GM18499 (cell line): ENCODE measurements at regions not wholly inside any gene's neighbourhood (a gene's known extent, or its start where the extent isn't known, plus 50 kb on each side); places are given as distances from the start of the nearest gene placed in this dataset.
"Not testable (repeated sequence)": the region's sequence is repeated elsewhere in the genome, so short reads cannot be mapped to it uniquely, and the experiment has no call there.

Source experiments
- ATAC-seq: cut with Tn5 transposase; IDR thresholded peaks from one replicate; pipeline ENCODE4 v1.9.1; 2021; ENCODE audit warnings: moderate number of reproducible peaks; ENCODE audit not compliant: insufficient read depth, unreplicated experiment

DNA sequence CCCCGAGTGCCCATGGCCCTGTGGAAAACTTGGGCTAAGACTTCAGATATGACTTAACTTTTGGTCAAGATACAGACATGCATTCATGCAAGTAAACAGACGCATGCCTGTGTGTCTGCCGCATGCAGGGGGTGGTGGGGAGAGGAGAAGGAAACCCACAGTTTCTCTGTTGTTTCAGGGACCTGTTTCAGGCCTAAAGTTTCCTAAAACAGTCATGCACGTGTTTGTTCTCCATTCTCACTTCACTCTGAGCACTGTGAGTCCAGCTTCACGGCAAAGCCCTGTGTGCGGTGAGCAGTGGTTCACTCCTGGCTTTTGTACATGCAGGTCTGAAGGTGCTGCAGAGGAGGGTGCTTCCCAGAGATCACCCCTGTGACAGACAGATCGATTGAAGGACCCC is 158.7 kb downstream of the FOXL1 start:
- ATAC-seq, result no peak

DNA sequence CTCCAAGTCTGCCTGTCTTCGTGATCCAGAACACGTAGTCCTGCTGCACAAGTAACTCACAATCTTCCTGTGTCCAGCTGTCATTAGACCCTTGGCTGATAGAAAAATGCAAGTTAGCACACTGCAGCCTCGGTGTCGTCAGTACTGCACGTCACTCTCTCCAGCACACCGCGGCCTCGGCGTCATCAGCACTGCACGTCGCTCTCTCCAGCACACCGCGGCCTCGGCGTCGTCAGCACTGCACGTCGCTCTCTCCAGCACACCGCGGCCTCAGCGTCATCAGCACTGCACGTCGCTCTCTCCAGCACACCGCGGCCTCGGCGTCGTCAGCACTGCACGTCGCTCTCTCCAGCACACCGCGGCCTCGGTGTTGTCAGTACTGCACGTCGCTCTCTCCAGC is 160.0 kb downstream of the FOXL1 start:
- not testable (repeated sequence) for ATAC-seq

DNA sequence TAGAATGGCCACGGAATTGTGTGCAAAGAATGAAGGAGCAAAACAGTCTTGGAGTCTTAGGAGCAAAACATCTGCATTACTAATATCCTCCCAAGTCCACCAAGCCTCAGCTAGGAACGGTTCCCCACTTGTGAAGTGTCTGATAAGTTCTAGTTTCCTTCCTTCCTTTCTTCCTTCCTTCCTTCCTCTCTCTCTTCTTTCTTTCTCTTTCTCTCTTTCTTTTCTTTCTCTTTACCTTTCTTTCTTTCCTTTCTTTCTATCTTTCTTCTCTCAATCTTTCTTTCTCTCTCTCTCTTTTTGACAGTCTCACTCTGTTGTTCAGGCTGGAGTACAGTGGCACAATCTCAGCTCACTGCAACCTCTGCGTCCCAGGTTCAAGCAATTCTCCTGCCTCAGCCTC is 160.8 kb downstream of the FOXL1 start:
- no peak for ATAC-seq

DNA sequence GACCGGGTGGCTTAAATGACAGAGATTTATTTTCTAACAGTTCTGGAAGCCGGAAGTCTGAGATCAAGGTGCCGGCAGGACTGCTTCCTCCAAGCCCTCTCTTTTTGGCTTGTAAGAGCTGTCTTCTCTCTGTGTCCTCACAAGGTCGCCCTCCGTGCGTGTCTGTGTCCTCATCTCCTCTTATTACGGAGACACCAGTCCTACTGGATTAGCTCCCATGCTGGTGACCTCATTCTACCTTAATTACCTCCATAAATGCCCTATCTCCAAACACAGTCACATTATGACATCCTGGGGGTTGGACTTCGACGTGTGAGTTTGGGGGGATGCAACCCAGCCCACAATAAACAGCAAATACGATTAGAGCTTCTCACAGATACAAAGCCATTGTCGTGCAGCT is 161.5 kb downstream of the FOXL1 start:
- no peak for ATAC-seq

DNA sequence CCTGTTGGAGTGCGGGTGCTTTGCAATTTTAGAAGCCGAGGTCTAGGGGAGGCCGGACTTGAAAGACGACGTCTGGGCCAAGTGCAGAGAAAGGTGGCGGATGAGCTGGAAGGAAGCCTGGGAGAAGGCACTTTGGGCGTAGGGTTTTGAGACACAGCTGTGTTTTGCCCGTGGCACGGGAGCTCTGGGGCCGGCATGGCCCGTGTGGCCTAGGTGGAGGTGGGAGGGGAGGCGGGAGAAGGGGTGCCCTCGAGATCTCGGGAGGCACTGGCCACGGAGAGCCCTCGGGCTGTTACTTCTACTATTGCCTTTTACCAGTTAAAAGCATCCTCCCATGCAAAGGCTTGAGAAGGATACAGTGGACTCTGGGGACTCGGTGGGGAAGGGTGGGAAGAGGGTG is 161.9 kb downstream of the FOXL1 start:
- ATAC-seq, result no peak

DNA sequence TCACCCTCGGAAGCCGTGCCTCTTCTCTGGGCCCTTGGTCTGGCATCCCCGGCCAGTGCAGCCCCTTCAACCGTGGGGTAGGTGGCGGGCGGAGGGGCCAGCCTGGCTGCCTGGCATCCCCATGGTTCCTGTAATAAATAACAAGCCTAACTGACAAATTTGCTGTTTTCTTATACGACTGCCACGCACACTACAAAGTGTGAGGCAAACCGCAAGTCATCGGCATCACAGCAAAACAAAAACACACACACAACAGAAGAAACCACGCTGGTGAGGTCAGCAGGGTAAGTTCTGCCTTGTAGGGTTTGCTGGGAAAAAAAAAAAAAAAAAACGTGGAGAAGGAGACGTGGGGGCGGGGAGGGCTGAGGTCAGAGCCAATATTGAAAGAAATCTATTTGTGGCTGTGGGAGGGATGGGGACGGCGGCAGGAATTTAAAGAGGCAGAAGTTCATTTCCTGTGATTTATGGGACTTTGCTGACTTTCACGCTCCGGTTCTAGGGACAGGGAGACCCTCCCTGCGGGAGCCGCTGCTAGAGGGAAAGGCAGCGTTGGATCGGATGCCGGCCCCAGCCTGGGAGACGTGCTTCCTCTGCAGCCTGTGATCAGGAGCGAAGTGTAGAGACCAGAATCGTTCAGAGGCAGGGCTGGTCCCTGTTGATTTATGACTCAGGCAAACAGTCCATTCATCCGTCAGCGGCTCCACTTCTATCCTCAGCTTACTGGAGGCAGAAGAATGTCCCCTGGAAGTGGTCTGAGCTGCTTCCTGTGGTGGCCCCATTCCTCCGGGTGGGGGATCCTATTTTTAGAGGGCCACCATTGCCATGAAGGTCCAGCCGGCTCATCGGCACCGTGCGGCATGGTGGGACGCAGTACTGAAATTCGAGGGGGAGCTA is 162.8 kb downstream of the FOXL1 start:
- no peak for ATAC-seq

DNA sequence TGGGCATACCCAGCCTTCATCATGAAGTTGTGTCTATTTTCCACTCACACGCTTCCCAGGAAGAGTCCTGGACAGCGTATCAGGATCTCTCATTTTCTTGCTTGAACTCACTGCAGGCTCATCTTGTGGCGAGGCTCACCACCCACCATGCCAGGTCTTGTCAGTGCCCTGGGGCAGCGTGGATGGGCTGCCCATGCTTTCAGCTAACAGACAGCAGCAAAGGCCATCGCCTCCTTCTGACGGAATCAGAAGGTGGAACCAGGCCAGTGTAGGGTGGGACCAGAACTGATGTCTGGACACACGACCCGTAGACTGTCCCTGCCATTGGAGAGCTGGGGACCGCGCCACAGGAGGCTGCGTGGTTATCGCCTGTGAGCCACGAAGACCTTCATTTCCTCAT is 169.4 kb downstream of the FOXL1 start:
- no peak for ATAC-seq

DNA sequence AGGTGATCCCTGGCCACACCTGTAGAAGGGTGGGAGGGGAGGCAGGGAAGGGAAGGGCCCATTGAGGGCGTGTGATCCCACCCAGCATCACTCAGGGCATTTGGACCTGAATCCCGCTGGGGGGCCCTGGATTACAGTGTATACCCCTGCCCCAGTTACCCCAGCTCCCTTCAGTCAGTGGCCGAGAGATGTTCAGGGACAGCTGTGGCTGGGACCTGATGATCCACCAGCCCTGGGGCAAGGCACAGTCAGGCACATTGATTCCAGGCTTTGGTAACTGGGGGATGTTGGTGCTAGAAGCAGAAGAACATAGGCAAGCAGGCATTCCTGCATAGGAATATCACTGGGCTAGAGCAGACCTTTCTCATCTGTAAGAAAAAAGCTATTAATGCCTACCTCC is 170.3 kb downstream of the FOXL1 start:
- no peak for ATAC-seq

DNA sequence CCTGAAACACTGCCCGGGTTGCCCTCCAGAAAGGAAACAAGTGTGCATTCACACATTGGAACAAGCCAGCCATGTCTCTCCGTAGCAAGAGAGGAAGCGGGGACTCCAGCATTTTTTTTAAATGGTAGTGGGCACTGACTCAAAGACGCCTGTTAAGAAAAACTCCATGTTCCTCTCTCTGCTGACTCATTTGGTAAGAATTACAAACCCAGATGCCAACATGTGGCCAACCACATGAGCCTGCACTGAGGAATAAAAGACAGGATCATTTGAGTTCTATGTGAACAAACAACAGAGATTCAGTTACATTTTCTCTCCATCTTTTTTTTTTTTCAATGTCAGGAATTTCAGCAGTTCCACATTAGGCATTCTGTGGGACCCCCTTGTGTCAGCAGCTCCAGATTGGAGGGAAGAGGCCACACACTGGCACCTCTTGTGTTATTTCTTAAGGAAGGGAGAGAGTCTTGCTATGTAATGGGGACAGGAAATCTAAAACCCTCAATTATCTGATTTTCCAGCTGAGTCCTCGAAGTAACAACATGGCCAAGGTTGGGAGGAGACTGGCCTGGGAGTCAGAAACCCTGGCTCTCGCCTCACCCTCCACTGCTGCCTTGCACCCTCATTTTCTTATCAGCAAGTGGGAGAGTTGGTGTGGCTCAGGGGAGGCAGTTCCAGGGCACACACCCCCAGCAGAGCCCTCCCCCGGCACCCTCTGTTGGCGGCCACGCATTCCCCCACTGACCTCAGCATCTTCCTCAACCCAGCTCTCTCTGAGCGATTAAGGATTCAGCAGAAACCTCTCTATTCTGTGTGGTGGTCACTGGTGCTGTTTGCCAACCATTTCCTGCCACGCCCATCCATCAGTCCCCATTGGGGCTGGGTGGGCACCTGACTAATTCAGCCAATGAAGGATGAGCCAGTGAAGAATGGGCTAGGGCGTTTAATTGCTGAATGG is 173.0 kb downstream of the FOXL1 start:
- no peak for ATAC-seq

DNA sequence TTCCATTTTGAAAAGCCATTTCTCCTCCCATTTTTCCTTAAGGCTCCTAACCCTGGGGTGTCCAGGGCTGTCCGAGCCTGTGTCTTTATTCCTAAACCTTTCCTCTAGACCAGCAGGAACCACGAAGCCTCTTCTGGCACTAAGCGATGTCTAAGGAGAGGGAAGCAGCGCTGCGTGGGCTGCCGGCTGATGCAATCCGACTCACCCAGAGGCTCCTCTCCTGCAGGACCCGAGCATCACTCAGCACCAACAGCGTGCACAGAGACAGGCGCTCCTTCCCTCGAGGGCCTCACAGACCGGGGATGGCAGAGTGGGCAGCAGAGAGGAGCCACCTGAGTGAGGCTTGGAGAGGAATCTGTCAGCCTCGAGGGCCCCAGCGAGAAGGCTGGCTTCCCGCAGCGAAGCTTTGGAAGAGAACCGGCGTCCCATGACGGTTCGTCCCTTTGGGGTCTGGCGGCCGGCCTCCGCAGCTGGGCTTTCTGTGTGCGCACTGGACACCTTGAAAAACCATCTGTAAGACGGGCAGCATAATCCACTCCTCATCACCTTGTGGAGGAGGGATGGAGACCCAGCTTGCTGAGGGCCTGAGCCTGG is 174.3 kb downstream of the FOXL1 start:
- ATAC-seq, result no peak

DNA sequence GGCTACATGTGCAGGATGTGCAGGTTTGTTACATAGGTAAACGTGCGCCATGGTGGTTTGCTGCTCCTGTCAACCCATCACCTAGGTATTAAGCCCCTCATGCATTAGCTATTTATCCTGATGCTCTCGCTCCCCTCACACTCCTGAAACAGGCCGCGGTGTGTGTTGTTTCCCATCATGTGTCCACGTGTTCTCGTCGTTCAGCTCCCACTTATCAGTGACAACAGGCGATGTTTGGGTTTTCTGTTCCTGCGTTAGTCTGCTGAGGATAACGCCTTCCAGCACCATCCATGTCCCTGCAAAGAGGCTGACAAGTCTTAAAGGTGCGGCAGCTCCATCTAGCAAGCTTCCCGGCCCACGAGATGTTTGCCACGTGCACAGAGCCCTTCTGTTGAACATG is 175.1 kb downstream of the FOXL1 start:
- no peak for ATAC-seq

DNA sequence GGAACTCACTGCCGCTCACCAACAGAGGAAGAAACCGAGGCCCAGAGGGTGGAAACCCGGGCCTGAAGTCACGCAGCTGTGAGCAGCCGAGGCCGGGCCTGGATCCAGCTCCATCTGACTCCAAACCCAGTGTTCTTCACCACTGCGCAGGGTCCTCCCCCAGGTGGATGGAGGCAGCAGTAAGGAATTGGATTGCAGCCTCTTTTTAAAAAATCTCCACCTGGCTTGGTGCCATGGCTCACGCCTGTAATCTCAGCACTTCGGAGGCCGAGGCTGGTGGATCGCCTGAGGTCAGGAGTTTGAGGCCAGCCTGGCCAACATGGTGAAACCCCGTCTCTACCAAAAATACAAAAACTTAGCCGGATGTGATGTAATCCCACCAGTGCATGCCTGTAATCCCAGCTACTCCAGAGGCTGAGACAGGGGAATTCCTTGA is 177.2 kb downstream of the FOXL1 start:
- no peak for ATAC-seq

DNA sequence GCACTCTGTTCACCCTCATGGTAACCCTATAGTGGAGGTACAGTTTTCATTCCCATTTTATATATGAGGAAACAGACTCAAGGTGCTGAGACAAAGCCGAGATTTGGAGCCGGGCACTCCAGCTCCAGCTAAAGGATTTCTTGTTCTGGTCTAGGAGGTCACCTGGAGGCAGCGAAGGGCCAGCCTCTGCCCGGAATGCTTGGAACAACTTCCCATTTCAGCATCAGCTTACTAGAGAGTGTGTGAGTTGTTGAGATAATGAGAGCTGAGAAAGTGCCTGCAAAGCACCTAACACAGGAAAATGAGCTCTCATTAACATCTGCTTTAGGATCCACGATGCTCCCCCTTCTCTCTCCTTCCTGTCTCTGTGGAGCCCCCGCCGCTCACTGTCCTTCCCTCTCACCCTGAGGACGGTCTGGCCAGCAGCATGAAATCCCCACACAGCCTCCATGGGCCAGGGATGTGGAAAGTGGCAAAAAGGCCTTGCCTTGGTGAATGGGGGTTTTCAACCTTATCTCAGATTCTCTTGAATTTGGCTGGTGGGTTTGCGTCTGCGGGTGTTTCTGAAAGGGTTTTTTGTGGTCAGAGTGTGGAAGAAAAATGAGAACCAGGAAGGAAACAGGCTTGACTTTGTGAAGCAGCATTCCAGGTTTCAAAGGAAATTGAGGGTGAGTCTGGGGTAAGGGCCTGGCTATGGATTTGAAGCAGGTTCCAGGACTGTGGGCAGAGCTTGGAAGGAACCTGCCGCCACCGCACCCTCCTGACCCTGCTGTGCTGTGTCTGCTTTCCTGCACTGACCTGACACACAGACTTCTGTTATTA is 178.7 kb downstream of the FOXL1 start:
- ATAC-seq, result no peak

DNA sequence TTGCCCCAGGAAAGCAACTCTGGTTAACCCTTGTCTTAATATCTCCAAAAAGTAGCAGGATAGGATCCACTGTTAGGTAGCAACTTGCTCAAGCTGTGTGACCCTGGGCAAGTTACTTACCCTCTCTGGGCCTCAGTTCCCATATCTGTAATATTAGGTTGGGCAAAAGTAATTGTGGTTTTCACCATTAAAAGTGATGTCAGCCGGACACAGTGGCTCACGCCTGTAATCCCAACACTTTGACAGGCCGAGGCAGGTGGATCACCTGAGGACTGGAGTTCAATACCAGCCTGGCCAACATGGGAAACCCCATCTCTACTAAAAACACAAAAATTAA is 179.3 kb downstream of the FOXL1 start:
- ATAC-seq, result no peak

DNA sequence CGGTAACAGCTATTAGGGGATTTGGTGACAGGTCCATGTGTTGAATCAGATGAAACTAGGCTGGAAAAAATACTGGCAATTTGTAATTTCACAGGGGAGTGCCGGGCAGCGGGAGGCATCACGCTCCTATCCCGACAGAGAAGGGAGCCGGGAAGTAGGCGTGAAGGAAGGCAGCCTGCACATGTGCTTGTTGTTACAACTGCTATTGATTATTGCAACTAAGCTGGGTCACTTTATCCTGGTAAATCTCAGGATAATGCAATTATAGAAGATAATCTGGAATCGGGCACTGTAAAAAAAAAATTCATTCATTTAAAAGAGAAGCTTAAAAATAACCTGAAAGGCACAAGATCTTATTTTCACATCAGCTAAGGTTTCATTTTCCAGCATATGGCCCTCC is 180.6 kb downstream of the FOXL1 start:
- ATAC-seq, result no peak

DNA sequence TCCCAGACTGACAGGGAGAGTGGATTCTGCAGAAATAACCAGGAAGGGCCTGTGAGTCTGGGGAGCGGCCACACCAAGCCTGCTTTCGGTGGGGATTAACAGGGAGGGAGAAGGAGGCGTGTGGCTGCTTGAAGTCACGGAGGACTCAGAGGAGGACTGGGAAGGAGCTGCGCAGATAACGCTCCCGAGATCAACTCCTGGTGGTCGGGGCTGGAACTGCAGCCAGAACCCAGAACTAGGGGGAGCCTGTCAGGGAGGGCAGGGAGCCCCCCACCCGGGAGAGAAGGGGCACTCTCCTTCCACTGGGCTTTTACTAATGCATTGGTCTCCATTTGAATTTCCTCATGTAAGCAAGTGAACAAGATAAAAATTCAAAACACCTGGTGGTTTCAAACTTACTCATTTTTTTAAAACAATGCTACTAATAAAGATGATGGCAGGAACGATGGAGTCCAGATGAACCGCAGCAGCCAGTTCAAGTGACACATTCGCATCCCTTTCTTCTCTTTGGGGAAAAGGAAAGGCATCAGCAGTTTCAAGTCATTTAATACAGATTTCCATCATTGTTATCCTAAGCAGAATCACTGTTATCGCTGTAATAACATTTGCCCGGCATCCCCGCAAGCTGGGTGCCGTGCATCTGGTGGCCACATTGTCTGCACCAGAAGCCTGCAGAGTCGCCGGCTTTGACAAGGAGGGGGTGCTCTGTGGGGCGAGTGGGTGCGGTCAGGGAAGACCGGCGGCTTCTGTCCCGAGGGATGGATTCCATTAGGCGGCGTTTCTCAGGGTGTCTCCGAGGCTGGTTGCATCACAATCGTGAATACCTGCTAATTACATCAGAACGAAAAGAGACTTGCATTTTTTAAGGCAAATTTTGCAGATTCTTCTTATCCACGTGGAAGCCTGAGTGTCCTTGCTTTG is 183.0 kb downstream of the FOXL1 start:
- no peak for ATAC-seq

DNA sequence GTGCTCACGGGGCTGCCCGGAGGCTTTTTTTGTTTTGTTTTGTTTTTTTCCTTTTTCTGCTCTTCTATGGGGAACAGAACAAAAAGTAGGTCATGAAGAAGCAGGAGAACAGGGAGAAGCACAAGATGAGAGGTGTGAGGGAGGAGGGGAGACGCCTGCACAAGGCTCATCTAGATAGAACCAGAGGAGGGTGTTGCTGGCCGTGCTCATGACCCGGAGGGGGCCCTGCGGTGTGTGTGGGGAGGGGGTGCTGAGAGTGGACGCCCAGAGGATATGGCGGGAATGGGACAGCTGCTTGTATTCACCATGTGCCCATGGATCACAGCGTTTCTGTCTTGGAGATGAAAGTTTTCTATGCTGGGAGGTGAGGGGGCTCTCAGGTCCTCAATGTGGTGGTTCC is 183.7 kb downstream of the FOXL1 start:
- ATAC-seq, result no peak

DNA sequence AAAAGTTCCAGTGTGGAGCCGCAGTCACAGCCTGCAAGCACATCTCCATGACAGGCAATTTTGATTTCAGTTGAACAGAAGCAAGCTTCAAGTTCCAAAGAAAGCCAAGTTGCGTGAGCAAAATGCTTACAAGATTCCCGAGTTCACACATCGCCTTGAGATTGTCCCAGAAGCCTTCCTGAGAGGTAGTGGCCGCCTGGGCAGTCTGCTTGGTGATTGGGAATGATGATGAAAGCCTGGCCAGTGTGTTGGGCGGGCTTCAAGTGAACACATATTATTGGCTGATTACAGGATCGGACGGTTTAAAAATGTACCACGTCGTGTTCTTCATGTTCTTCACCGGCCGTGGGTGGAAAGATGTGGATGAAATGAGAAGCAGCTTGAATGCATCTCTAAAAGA is 185.5 kb downstream of the FOXL1 start:
- no peak for ATAC-seq

DNA sequence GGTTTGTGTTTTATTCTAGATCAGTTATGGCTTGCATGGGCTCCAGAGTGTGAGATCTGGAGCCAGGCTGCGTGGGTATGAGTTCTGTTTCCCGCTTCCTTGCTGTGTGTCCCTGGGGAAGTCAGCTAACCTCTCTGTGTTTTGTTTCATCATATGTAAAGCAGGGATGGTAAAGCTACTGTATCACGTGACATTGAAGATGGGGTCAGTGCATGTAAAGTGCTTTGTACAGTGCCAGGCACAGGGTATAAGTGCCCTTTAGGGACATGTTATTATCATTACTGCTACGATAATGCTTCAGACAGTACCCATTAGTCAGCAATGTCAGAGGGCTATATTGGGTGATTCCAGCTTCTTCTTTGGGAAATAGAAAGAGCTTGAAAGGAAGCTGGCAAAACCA is 186.2 kb downstream of the FOXL1 start:
- ATAC-seq, result no peak
